GM12874 (cell line): ENCODE measurements at regions not wholly inside any gene's neighbourhood (a gene's known extent, or its start where the extent isn't known, plus 50 kb on each side); places are given as distances from the start of the nearest gene placed in this dataset.

ENCODE experiments used
- TF ChIP-seq, protein P1 (sequence below): IDR thresholded peaks from 2 replicates; pipeline ENCODE4 v1.5.1; 2011; ENCODE audit warnings: low read depth, mild to moderate bottlenecking, control low read depth, low read length, moderate library complexity; ENCODE audit not compliant: insufficient read depth

DNA sequence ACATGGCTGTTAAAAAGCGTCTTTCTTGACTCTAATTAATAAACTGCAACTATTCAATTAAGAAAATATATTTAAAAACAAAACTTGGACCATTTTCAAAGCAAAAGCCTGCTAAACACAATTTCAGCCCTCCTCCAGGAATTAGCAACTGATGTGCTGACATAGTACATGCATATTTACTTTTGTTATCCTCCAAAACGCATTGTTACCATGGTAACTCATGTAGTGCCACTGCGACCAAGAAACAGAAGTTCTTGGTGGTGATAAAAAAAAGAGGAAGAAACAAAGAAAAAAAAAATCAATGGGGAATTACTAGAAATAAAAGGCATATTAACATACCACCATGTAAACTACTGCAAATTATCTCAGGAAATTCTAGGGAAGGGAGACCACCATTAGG lies 793.4 kb upstream of the CDH8 start:
- TF ChIP-seq, protein P1, sequence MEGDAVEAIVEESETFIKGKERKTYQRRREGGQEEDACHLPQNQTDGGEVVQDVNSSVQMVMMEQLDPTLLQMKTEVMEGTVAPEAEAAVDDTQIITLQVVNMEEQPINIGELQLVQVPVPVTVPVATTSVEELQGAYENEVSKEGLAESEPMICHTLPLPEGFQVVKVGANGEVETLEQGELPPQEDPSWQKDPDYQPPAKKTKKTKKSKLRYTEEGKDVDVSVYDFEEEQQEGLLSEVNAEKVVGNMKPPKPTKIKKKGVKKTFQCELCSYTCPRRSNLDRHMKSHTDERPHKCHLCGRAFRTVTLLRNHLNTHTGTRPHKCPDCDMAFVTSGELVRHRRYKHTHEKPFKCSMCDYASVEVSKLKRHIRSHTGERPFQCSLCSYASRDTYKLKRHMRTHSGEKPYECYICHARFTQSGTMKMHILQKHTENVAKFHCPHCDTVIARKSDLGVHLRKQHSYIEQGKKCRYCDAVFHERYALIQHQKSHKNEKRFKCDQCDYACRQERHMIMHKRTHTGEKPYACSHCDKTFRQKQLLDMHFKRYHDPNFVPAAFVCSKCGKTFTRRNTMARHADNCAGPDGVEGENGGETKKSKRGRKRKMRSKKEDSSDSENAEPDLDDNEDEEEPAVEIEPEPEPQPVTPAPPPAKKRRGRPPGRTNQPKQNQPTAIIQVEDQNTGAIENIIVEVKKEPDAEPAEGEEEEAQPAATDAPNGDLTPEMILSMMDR = no peak

DNA sequence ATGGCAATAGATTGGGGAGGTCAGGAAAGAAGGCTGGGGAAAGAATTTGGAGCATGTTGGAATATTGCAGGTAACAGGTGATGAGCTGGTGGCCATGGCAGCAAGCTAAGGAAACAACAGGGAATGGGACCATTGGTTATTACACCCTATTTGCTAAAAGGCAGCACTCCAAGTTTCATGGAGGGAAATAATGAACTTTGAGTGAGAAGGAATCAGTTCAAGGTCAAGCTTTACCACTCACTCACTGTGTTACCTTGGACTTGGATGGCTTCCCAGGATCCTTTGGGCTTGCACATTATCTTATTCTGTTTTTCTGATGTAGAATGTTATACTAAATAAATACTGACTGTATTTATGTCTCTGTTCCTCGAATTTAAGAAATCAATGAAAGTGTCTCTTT lies 792.8 kb upstream of the CDH8 start:
- TF ChIP-seq, protein P1 = no peak

DNA sequence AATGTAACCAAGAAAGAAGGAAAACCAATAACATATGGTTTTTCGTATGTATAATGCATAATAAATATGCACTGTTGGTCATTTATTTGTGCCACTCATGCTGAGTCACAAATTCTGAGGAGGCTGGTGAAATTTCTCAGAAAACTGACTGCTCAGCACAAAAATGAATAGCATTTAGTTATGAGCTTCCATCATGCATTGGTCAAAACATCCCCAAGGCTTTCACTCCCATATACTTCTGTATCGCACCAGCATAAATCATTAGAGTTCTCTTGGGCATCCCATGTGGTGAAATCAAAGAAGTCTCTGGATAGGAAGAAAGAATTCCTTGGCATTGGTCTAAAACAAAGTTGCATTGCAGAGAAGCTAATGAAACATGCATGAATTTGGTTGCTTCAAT lies 785.6 kb upstream of the CDH8 start:
- TF ChIP-seq, protein P1 = no peak

DNA sequence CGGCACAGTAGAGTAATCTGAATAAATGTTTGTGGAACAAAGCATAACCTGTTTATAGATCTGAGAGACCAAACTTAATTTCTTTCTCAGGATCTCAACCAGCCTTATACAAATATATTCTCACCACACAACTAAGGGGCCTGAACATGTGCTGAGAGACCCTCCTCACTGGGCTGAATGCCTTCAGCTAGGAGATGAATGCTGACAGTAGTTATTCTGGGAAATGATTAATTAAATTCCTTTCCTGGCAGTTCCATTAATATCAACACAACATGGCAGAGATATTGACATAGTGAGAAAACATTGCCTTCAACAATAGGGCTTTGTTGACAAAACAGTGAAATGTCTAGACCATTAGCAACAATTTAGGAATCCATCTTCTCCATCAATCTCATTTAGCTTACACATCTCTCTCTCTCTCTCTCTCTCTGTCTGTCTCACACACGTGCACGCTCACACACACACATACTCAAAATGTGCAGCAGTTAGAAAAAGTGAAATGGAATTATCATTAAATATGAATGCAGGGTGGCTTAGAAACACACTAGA lies 780.8 kb upstream of the CDH8 start:
- TF ChIP-seq, protein P1 = no peak

DNA sequence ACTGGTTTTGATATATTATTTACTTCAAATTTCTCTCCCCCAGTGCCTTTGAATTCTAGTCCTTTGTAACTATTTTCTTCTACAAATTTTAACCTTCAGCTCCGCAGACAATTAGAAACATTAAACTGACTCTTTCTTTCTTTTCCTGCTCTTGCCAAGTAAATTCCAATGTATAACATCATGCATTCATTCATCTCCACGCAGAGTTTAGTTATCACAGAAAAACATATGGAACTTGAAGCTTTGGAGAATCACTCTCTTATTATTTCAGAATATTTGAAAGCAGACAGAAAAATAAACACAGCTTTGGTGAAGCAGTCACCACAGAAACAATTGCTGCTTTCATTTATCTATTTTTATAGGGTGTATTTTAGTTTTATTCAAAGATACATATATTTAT lies 778.7 kb upstream of the CDH8 start:
- TF ChIP-seq, protein P1 = no peak

DNA sequence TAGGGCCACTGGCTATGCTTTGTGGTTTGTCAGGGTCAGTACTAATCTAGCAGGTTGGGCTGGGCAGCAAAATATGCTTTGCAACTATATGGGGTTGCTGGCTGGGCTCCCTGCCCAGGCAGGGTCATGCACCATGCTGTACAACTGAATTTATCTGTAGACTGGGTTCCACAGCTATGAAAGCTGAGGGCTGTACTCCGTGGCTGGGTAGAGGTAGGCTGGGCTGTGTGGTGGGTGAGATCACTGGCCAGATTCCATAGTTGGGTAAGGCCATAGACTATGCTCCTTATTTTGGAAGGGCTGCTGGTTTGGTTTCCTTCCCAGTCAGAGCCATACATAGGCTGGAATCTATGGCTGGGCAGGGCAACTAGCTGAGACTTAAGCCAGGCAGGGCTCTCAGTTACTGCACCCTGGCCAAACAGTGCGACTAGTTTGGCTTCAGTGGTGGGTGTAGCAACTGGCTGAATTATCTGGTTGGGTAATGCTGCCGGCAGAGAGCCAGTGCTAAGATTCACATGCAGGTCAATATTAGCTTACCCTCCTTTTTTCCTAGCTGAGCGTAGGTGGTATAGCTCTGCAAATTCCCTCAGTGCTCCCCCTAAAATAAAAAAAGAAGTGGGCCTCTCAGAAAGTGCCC lies 769.1 kb upstream of the CDH8 start:
- TF ChIP-seq, protein P1 = no peak

DNA sequence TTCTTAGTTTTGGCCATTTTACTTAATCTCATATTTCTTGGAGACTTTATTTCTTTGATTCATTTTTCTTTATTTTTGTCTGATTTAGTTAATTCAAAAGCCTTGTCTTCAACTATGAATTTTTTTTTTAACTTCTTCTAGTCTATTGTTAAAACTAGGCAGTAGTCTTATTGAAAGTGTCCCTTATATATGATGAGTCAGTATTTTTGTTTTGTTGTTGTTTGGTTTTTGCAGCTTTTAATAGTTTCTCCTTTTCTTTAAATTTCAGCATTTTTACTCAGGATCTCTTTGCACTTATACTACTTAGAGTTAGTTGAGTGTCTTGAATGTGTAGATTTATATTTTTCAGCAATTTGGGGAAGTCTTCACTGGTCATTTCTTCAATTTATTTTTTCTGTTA lies 758.5 kb upstream of the CDH8 start:
- TF ChIP-seq, protein P1 = no peak
